ENCODE measurements at regions not wholly inside any gene's neighbourhood (a gene's known extent, or its start where the extent isn't known, plus 50 kb on each side); places are given as distances from the start of the nearest gene placed in this dataset.

DNA sequence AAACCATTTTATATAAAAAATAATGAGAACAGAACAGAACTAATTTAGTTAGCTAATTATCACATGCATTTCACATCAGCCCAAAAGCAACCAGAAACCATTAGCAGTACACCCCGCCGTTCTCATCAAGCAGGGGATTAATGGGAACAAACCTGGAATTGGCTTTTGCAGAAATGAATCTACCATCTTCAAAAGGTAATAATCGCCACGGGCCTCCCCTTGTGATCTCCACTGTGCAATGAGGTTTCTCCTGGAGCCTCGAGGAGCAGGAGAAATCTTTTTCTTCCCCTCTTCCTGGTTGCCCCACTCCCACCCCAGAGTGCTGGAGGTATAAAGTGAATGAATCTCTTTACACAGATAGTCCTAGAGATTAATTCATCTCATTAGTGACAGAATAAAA, 1003.5 kb downstream of the AGBL1 start:
- TF ChIP-seq, protein P1, sequence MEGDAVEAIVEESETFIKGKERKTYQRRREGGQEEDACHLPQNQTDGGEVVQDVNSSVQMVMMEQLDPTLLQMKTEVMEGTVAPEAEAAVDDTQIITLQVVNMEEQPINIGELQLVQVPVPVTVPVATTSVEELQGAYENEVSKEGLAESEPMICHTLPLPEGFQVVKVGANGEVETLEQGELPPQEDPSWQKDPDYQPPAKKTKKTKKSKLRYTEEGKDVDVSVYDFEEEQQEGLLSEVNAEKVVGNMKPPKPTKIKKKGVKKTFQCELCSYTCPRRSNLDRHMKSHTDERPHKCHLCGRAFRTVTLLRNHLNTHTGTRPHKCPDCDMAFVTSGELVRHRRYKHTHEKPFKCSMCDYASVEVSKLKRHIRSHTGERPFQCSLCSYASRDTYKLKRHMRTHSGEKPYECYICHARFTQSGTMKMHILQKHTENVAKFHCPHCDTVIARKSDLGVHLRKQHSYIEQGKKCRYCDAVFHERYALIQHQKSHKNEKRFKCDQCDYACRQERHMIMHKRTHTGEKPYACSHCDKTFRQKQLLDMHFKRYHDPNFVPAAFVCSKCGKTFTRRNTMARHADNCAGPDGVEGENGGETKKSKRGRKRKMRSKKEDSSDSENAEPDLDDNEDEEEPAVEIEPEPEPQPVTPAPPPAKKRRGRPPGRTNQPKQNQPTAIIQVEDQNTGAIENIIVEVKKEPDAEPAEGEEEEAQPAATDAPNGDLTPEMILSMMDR (IDR thresholded peaks at IDR 0.05; ENCODE audit: borderline replicate concordance, extremely low read depth, low read length, poor library complexity, severe bottlenecking) = no peak
- TF ChIP-seq EZH2 (IDR thresholded peaks at IDR 0.05; ENCODE audit: borderline replicate concordance, low read depth, low read length, severe bottlenecking) = no peak
